ENCODE measurements at regions not wholly inside any gene's neighbourhood (a gene's known extent, or its start where the extent isn't known, plus 50 kb on each side); places are given as distances from the start of the nearest gene placed in this dataset.

DNA sequence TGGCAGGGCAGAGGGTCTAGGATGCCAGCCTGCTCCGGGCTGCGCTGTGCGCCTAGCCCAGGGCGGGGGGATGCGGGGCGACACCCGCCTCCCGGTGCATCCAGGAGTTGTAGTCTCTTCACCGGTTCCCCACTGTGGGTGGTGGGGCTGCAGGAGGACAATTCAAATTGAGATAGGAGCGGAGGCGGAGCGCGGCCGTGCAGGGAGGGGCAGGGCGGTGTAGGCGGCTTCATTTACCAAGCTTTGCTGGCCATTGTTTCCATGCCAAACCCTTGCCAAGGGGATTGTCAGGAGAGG lies 2047.4 kb downstream of the TP53TG3F start:
- Histone ChIP-seq H3K4ac (ENCODE audit: low read depth, low read length) (no peak overlapping the region), H3K23me2 (ENCODE audit: insufficient read length, low read depth, low read length, poor library complexity, severe bottlenecking) (no peaks in the 10 kb centered on the region), H2BK20ac (ENCODE audit: low read depth, low read length, poor library complexity, severe bottlenecking) (no peak overlapping the region), H2BK12ac (ENCODE audit: insufficient read length, low read depth, low read length) (no peak overlapping the region), H4K91ac (ENCODE audit: insufficient read length, low read depth, low read length) (no peak overlapping the region), H3K14ac (ENCODE audit: insufficient read depth, low read length) (no peak overlapping the region), H2BK15ac (ENCODE audit: low read depth, low read length) (no peak overlapping the region), H4K5ac (ENCODE audit: insufficient read length, low read depth, low read length) (no peak overlapping the region), H4K8ac (replicated peaks; ENCODE audit: insufficient read length, low read depth, low read length) (no peak overlapping the region), H3K56ac (ENCODE audit: insufficient read length, low read depth, low read length) (no peak overlapping the region), H3T11ph (ENCODE audit: low read length) (no peak overlapping the region), H2BK5ac (ENCODE audit: insufficient read length, low read length) (no peak overlapping the region), H3K79me2 (ENCODE audit: insufficient read depth, low read length) (no peaks in the 10 kb centered on the region), H3K23ac (ENCODE audit: insufficient read length, low read depth, low read length) (no peak overlapping the region), H2AFZ (ENCODE audit: low read length) (no peak overlapping the region), H3K27ac (ENCODE audit: insufficient read length, low read depth, low read length) (no peak overlapping the region), H3K79me1 (ENCODE audit: insufficient read depth, low read depth, low read length, poor library complexity, severe bottlenecking) (no peaks in the 10 kb centered on the region), H2AK5ac (ENCODE audit: insufficient read length, low read length) (no peak overlapping the region), H3K4me2 (ENCODE audit: insufficient read depth, insufficient read length, low read length) (no peak overlapping the region), H3K4me1 (ENCODE audit: insufficient read depth, low read length) (no peaks in the 10 kb centered on the region), H4K20me1 (ENCODE audit: control insufficient read depth, insufficient read depth, insufficient read length) (no peaks in the 10 kb centered on the region), H3K9ac (ENCODE audit: extremely low read depth, insufficient read length, low read length) (no peak overlapping the region), H2BK120ac (ENCODE audit: low read depth, low read length, poor library complexity, severe bottlenecking) (no peak overlapping the region), H3K18ac (ENCODE audit: insufficient read length, low read depth, low read length) (no peak overlapping the region), H3K27me3 (ENCODE audit: insufficient read depth, low read length) (no peaks in the 10 kb centered on the region), H3K9me3 (ENCODE audit: control insufficient read depth, low read depth, low read length) (peaks cover 84% of the 10 kb centered on the region)
- DNase-seq = no peak
- no peak overlapping the region for H3K27ac Mint-ChIP-seq
- H3K27me3 Mint-ChIP-seq (ENCODE audit: low read depth) = no peaks in the 10 kb centered on the region; the same call in none of the 2 replicates
- H3K36me3 Mint-ChIP-seq (ENCODE audit: insufficient read depth in 1 of 3, low read depth in 3 of 3) = peaks cover 0 to 15% (median 10%) of the 10 kb centered on the region in 3 experiments; a peak in 6 of 7 replicates
- WGBS (ENCODE audit: extremely low coverage, insufficient read length, low lambda C conversion rate) = no CpG with 5 or more reads among the region's 16 CpGs
- peaks cover 90 to 96% of the 10 kb centered on the region in 2 experiments for H3K9me3 Mint-ChIP-seq
- H3K4me3 Mint-ChIP-seq = no peak overlapping the region
- TF ChIP-seq, protein P1, sequence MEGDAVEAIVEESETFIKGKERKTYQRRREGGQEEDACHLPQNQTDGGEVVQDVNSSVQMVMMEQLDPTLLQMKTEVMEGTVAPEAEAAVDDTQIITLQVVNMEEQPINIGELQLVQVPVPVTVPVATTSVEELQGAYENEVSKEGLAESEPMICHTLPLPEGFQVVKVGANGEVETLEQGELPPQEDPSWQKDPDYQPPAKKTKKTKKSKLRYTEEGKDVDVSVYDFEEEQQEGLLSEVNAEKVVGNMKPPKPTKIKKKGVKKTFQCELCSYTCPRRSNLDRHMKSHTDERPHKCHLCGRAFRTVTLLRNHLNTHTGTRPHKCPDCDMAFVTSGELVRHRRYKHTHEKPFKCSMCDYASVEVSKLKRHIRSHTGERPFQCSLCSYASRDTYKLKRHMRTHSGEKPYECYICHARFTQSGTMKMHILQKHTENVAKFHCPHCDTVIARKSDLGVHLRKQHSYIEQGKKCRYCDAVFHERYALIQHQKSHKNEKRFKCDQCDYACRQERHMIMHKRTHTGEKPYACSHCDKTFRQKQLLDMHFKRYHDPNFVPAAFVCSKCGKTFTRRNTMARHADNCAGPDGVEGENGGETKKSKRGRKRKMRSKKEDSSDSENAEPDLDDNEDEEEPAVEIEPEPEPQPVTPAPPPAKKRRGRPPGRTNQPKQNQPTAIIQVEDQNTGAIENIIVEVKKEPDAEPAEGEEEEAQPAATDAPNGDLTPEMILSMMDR (conservative IDR thresholded peaks at IDR 0.05) = no peak
- no peaks in the 10 kb centered on the region for H3K4me1 Mint-ChIP-seq

All from H9 (cell line).